H1 (cell line): ENCODE measurements at regions not wholly inside any gene's neighbourhood (a gene's known extent, or its start where the extent isn't known, plus 50 kb on each side); places are given as distances from the start of the nearest gene placed in this dataset.

Source experiments
- CTCF ChIA-PET: fragments of 300-600 bp; sonication (Branson Sonifier 250); formaldehyde crosslinking; loops from one replicate; lab custom pipeline; 2021; ENCODE audit not compliant: partially characterized antibody; lab: Charles Lee
- POLR2A ChIA-PET: fragments of 300-600 bp; sonication (Branson Sonifier 250); formaldehyde crosslinking; loops from one replicate; lab custom pipeline; 2021; ENCODE audit warnings: inconsistent platforms; ENCODE audit not compliant: partially characterized antibody; lab: Charles Lee
- DNase-seq, 2 experiments: peaks; one replicate each; pipeline versions ENCODE4 v3.0.0 to v3.0.0-alpha.2; 2010 to 2022; ENCODE audit warnings: low spot score in 2 of 2, low read depth in 1 of 2, mixed read lengths in 1 of 2
- FAIRE-seq: peaks from 2 replicates; lab custom pipeline; 2011; peaks lifted over from hg19 to GRCh38; lab: Jason Lieb, UNC
- H2AFZ ChIP-seq: 2 replicates; pipeline ENCODE4 v1.8.1; 2012; ENCODE audit warnings: low read length, inconsistent platforms
- H2AK5ac ChIP-seq: 2 replicates; pipeline ENCODE4 v1.6.1; 2013; ENCODE audit warnings: low read depth, low read length
- H2BK120ac ChIP-seq: replicated peaks from 2 replicates; pipeline ENCODE3; 2013; ENCODE audit warnings: low read depth, low read length, inconsistent platforms
- H2BK12ac ChIP-seq: 2 replicates; pipeline ENCODE4 v1.6.1; 2013; ENCODE audit warnings: low read depth, low read length
- H2BK15ac ChIP-seq: 2 replicates; pipeline ENCODE4 v1.6.1; 2013; ENCODE audit warnings: low read length
- H2BK20ac ChIP-seq: 2 replicates; pipeline ENCODE4 v1.6.1; 2013; ENCODE audit warnings: low read length
- H2BK5ac ChIP-seq: 2 replicates; pipeline ENCODE4 v1.6.1; 2013; ENCODE audit warnings: low read depth, low read length
- H3K14ac ChIP-seq: 2 replicates; pipeline ENCODE4 v1.6.1; 2013; ENCODE audit warnings: inconsistent platforms; ENCODE audit not compliant: insufficient read length
- H3K18ac ChIP-seq: 2 replicates; pipeline ENCODE4 v1.6.1; 2013; ENCODE audit warnings: low read length; ENCODE audit errors: extremely low read depth
- H3K23ac ChIP-seq: 2 replicates; pipeline ENCODE4 v1.6.1; 2013; ENCODE audit warnings: inconsistent platforms; ENCODE audit not compliant: insufficient read length
- H3K23me2 ChIP-seq: 2 replicates; pipeline ENCODE4 v1.6.1; 2013; ENCODE audit warnings: low read depth, low read length
- H3K27ac ChIP-seq: 2 replicates; pipeline ENCODE4 v1.6.1; 2011; ENCODE audit warnings: low read depth, low read length, inconsistent platforms
- H3K27me3 ChIP-seq, 4 experiments: replicated peaks in 1 of 4; 1 replicate in 1 of 4; 2 replicates in 3 of 4; pipeline versions ENCODE4 v1.6.1 to v1.8.1; 2011 to 2013; ENCODE audit warnings: low read length in 3 of 4, mild to moderate bottlenecking in 3 of 4, inconsistent platforms in 2 of 4, mixed read lengths in 2 of 4, moderate library complexity in 1 of 4; ENCODE audit not compliant: control insufficient read depth in 3 of 4, insufficient read depth in 3 of 4; ENCODE audit errors: extremely low read depth in 1 of 4
- H3K36me3 ChIP-seq, 4 experiments: 2 replicates each; pipeline versions ENCODE4 v1.6.1 to v1.8.1; 2011 to 2013; ENCODE audit warnings: mild to moderate bottlenecking in 4 of 4, low read length in 3 of 4, moderate library complexity in 2 of 4, control low read depth in 1 of 4, inconsistent platforms in 1 of 4; ENCODE audit not compliant: insufficient read depth in 4 of 4, control insufficient read depth in 2 of 4
- H3K4ac ChIP-seq: replicated peaks from 2 replicates; pipeline ENCODE3; 2013; ENCODE audit warnings: low read length, low read depth, mixed read lengths, inconsistent platforms; ENCODE audit not compliant: insufficient read length
- H3K4me1 ChIP-seq, 4 experiments: replicated peaks in 1 of 4; 1 replicate in 1 of 4; 2 replicates in 3 of 4; pipeline versions ENCODE4 v1.6.1 to v1.8.1; 2011 to 2013; ENCODE audit warnings: low read length in 3 of 4, inconsistent platforms in 2 of 4, mixed read lengths in 1 of 4; ENCODE audit not compliant: insufficient read depth in 4 of 4, control insufficient read depth in 3 of 4
- H3K4me2 ChIP-seq, 2 experiments: 2 replicates each; pipeline versions ENCODE4 v1.6.1 to v1.8.1; 2011 to 2013; ENCODE audit warnings: low read depth in 2 of 2, low read length in 2 of 2, control low read depth in 1 of 2, inconsistent platforms in 1 of 2, mild to moderate bottlenecking in 1 of 2; ENCODE audit not compliant: insufficient read depth in 1 of 2
- H3K4me3 ChIP-seq, 4 experiments: fragments of 200-600, 300-600 bp in 1 of 4; sonication (generic), shearing (Covaris generic), sonication (Bioruptor Twin) in 1 of 4; 2 replicates each; pipeline versions ENCODE4 v1.5.1 to v1.8.1; 2011 to 2016; ENCODE audit warnings: low read length in 4 of 4, low read depth in 3 of 4, control low read depth in 2 of 4, inconsistent platforms in 2 of 4, mild to moderate bottlenecking in 2 of 4, mixed read lengths in 1 of 4, moderate library complexity in 1 of 4; ENCODE audit not compliant: insufficient read depth in 2 of 4; ENCODE audit errors: extremely low read depth in 1 of 4
- H3K56ac ChIP-seq: replicated peaks from 2 replicates; pipeline ENCODE3; 2013; ENCODE audit warnings: low read depth, mild to moderate bottlenecking, mixed read lengths, low read length, inconsistent platforms; ENCODE audit not compliant: insufficient read length
- H3K79me1 ChIP-seq: 2 replicates; pipeline ENCODE4 v1.6.1; 2013; ENCODE audit warnings: low read depth, low read length, control low read depth
- H3K79me2 ChIP-seq, 2 experiments: 2 replicates each; pipeline versions ENCODE4 v1.6.1 to v1.8.1; 2012 to 2013; ENCODE audit warnings: low read length in 2 of 2, mild to moderate bottlenecking in 2 of 2, inconsistent platforms in 1 of 2; ENCODE audit not compliant: insufficient read depth in 2 of 2, control insufficient read depth in 1 of 2
- H3K9ac ChIP-seq, 4 experiments: replicated peaks in 1 of 4; 1 replicate in 1 of 4; 2 replicates in 3 of 4; pipeline versions ENCODE4 v1.6.1 to v1.8.1; 2011 to 2013; ENCODE audit warnings: low read depth in 3 of 4, low read length in 3 of 4, control low read depth in 2 of 4, mild to moderate bottlenecking in 2 of 4, moderate library complexity in 2 of 4, inconsistent platforms in 1 of 4; ENCODE audit errors: extremely low read depth in 1 of 4
- H3K9me3 ChIP-seq, 2 experiments: 2 replicates each; pipeline versions ENCODE4 v1.6.1 to v1.8.1; 2012 to 2013; ENCODE audit warnings: mild to moderate bottlenecking in 2 of 2, moderate library complexity in 2 of 2, control low read depth in 1 of 2, inconsistent platforms in 1 of 2, low read depth in 1 of 2, low read length in 1 of 2, mixed read lengths in 1 of 2; ENCODE audit not compliant: insufficient read depth in 2 of 2
- H4K20me1 ChIP-seq, 2 experiments: replicated peaks in 1 of 2; 2 replicates each; pipeline versions ENCODE3 to v1.8.1; 2011 to 2013; ENCODE audit warnings: inconsistent platforms in 2 of 2, low read length in 2 of 2, mild to moderate bottlenecking in 1 of 2; ENCODE audit not compliant: insufficient read depth in 2 of 2, control insufficient read depth in 1 of 2
- H4K5ac ChIP-seq: 2 replicates; pipeline ENCODE4 v1.6.1; 2013; ENCODE audit warnings: low read length, low read depth, mixed read lengths, inconsistent platforms; ENCODE audit not compliant: insufficient read length
- H4K8ac ChIP-seq: 2 replicates; pipeline ENCODE4 v1.8.0; 2013; ENCODE audit warnings: mild to moderate bottlenecking, moderate library complexity, low read length, inconsistent platforms; ENCODE audit not compliant: insufficient read depth; ENCODE audit errors: extremely low read depth
- H4K91ac ChIP-seq: replicated peaks from 2 replicates; pipeline ENCODE3; 2013; ENCODE audit warnings: low read length, mixed read lengths, inconsistent platforms; ENCODE audit not compliant: insufficient read length
- RAD21 ChIP-seq, 2 experiments: IDR thresholded peaks in 1 of 2; conservative IDR thresholded peaks in 1 of 2; 2 replicates each; pipeline ENCODE4 v1.6.1; 2011; ENCODE audit warnings: low read depth in 2 of 2, low read length in 2 of 2, improper control_type of control experiment in 1 of 2, inconsistent platforms in 1 of 2, mild to moderate bottlenecking in 1 of 2, moderate library complexity in 1 of 2
- WGBS, 2 experiments: shearing (Covaris generic) in 1 of 2; methylation state at CpG; one replicate each; pipeline versions ENCODE4 v1.1.6 to v1.1.7; 2013 to 2015; ENCODE audit warnings: low lambda C conversion rate in 2 of 2, mixed read lengths in 2 of 2, inconsistent platforms in 1 of 2, low coverage in 1 of 2, missing lambda C conversion rate in 1 of 2; ENCODE audit not compliant: insufficient replicate concordance in 2 of 2, insufficient coverage in 1 of 2, insufficient read length in 1 of 2; ENCODE audit errors: extremely low coverage in 1 of 2, missing lambda C conversion rate in 1 of 2; 5-methylcytosine and 5-hydroxymethylcytosine counted together
- TF ChIP-seq, protein P1 (sequence below): IDR thresholded peaks from 2 replicates; pipeline ENCODE4 v1.6.1; 2011; ENCODE audit warnings: low read depth, mild to moderate bottlenecking, low read length; ENCODE audit not compliant: insufficient read depth

DNA sequence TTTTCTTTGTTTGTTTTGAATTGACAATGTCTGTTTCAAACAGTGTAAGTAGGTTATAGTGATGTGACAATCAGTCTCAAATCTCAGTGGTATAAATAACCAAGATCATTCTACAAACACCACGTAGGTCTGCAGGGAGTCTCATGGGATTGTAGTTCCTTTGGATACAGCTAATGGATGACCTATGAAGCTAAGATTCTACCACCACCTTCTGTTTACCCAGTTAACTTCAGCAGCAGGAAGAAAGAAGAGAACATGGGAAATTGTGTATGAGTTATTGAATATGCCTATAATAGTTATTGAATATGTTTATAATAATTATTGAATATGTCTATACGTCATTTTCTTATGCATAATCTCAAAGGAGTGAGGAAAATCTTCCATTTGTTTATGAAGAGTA lies 63.9 kb upstream of the SLITRK5 start:
- H3K79me1 ChIP-seq: no peaks in the 10 kb centered on the region
- no peak overlapping the region for H2BK12ac ChIP-seq
- H2BK15ac ChIP-seq: no peak overlapping the region
- no peak overlapping the region for H3K9ac ChIP-seq
- H3K23me2 ChIP-seq: no peaks in the 10 kb centered on the region
- H3K23ac ChIP-seq: no peak overlapping the region
- DNase-seq: no peak
- H3K4me3 ChIP-seq: no peak overlapping the region
- H3K4me2 ChIP-seq: no peak overlapping the region
- H4K8ac ChIP-seq: no peak overlapping the region
- H4K20me1 ChIP-seq: no peaks in the 10 kb centered on the region
- TF ChIP-seq RAD21 (IDR thresholded peaks at IDR 0.05 in 1 of 2, conservative IDR thresholded peaks at IDR 0.05 in 1 of 2; ENCODE audit: low read depth in 2 of 2, low read length in 2 of 2): 0 out of 4 replicates have a peak, but pooled peaks of 1 of the 2 experiments have one; percentile 13
- TF ChIP-seq, protein P1, sequence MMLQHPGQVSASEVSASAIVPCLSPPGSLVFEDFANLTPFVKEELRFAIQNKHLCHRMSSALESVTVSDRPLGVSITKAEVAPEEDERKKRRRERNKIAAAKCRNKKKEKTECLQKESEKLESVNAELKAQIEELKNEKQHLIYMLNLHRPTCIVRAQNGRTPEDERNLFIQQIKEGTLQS: no peak
- no peaks in the 10 kb centered on the region for H3K9me3 ChIP-seq
- no peak overlapping the region for H2AK5ac ChIP-seq
- H2BK120ac ChIP-seq: no peak overlapping the region
- ChIA-PET POLR2A (no interaction called here), CTCF (no interaction called here)
- no peak overlapping the region for H2BK5ac ChIP-seq
- H3K18ac ChIP-seq: no peak overlapping the region
- no peaks in the 10 kb centered on the region for H3K27me3 ChIP-seq
- no peak overlapping the region for H3K14ac ChIP-seq
- no peak overlapping the region for H3K27ac ChIP-seq
- H3K79me2 ChIP-seq: no peaks in the 10 kb centered on the region
- no peak for FAIRE-seq
- H3K4me1 ChIP-seq: no peaks in the 10 kb centered on the region
- H2BK20ac ChIP-seq: no peak overlapping the region
- H4K91ac ChIP-seq: no peak overlapping the region
- H2AFZ ChIP-seq: no peak overlapping the region
- WGBS, 2 experiments: 89% methylated on average over 2 of the region's 2 CpGs; no CpG with 5 or more reads in 1 of the 2 experiments
- H3K36me3 ChIP-seq: no peaks in the 10 kb centered on the region
- no peak overlapping the region for H3K56ac ChIP-seq
- H4K5ac ChIP-seq: no peak overlapping the region
- H3K4ac ChIP-seq: no peak overlapping the region
